ENCODE measurements at regions not wholly inside any gene's neighbourhood (a gene's known extent, or its start where the extent isn't known, plus 50 kb on each side); places are given as distances from the start of the nearest gene placed in this dataset.

- no peak for TF ChIP-seq ZNF704 (tag by site-specific recombination; IDR thresholded peaks at IDR 0.05)
- TF ChIP-seq ZNF398 (tag by site-specific recombination; IDR thresholded peaks at IDR 0.05), result no peak
- TF ChIP-seq RBAK (tag by site-specific recombination; IDR thresholded peaks at IDR 0.05), result no peak
- no peak for TF ChIP-seq ZNF785 (tag by site-specific recombination; IDR thresholded peaks at IDR 0.05)
- TF ChIP-seq ZNF202 (tag by site-specific recombination; IDR thresholded peaks at IDR 0.05; ENCODE audit: borderline replicate concordance), result no peak
- no peak for TF ChIP-seq ZNF140 (tag by site-specific recombination; IDR thresholded peaks at IDR 0.05)
Observed at GRCh38 chr6:22940581-22941290, 371.4 kb downstream of the HDGFL1 start (continued).

GRCh38 chr6:22942403-22942802 lies 373.0 kb downstream of the HDGFL1 start:
- Histone ChIP-seq H3K36me3 (ENCODE audit: control insufficient read depth in 2 of 2, insufficient read depth in 1 of 2, low read length in 2 of 2) (no peaks in the 10 kb centered on the region), H3K4me1 (ENCODE audit: control insufficient read depth, insufficient read depth, low read length) (no peaks in the 10 kb centered on the region), H3K27ac (ENCODE audit: extremely low read depth, low read depth, low read length) (no peak overlapping the region), H3K9me3 (ENCODE audit: control insufficient read depth, insufficient read depth, low read depth, low read length) (no peaks in the 10 kb centered on the region), H3K4me3 (ENCODE audit: low read depth, low read length) (no peak overlapping the region)
- TF ChIP-seq ZNF133 (tag by site-specific recombination; IDR thresholded peaks at IDR 0.05) (no peak), KLF16 (tag by site-specific recombination; IDR thresholded peaks at IDR 0.05) (no peak), PBX3 (CRISPR knock-in tag; IDR thresholded peaks at IDR 0.05) (no peak), ZNF280C (tag by site-specific recombination; IDR thresholded peaks at IDR 0.05) (no peak), ZBTB7A (tag by site-specific recombination; IDR thresholded peaks at IDR 0.05; ENCODE audit: low read depth) (no peak)
- ChIA-PET POLR2A (no interaction called here), CTCF (no interaction called here)

GRCh38 chr6:22943327-22943726 lies 374.0 kb downstream of the HDGFL1 start:
- Histone ChIP-seq H3K4me1 (ENCODE audit: control insufficient read depth, insufficient read depth, low read length) (no peaks in the 10 kb centered on the region), H3K9me3 (ENCODE audit: control insufficient read depth, insufficient read depth, low read depth, low read length) (no peaks in the 10 kb centered on the region), H3K27ac (ENCODE audit: extremely low read depth, low read depth, low read length) (no peak overlapping the region), H3K4me3 (ENCODE audit: low read depth, low read length) (no peak overlapping the region), H3K36me3 (ENCODE audit: control insufficient read depth in 2 of 2, insufficient read depth in 1 of 2, low read length in 2 of 2) (no peaks in the 10 kb centered on the region)
- ChIA-PET CTCF (no interaction called here), POLR2A (no interaction called here)
- TF ChIP-seq ZNF747 (tag by site-specific recombination; IDR thresholded peaks at IDR 0.05) (no peak), ZBTB44 (tag by site-specific recombination; IDR thresholded peaks at IDR 0.05) (no peak)
